OCI-LY1 (cell line): ENCODE measurements at regions not wholly inside any gene's neighbourhood (a gene's known extent, or its start where the extent isn't known, plus 50 kb on each side); places are given as distances from the start of the nearest gene placed in this dataset.

Experiments
- H2AFZ ChIP-seq: fragments of 200-600 bp; sonication (generic), shearing (Covaris generic); 2 replicates; pipeline ENCODE4 v1.6.0; 2014; ENCODE audit warnings: antibody characterized with exemption, mild to moderate bottlenecking, low read length
- H3F3A ChIP-seq: fragments of 200-600 bp; sonication (generic), shearing (Covaris generic); 2 replicates; pipeline ENCODE4 v1.6.0; 2014; ENCODE audit warnings: mild to moderate bottlenecking, antibody characterized with exemption, low read length, moderate library complexity; ENCODE audit not compliant: insufficient read depth
- H3K27ac ChIP-seq: fragments of 200-600 bp; sonication (generic); 2 replicates; pipeline ENCODE4 v1.5.1; 2014; ENCODE audit warnings: low read length, mixed run types, mild to moderate bottlenecking, low read depth; ENCODE audit not compliant: poor library complexity, severe bottlenecking
- H3K27me3 ChIP-seq: fragments of 200-600 bp; sonication (generic); 2 replicates; pipeline ENCODE4 v1.6.0; 2014; ENCODE audit warnings: antibody characterized with exemption, mild to moderate bottlenecking, low read length, moderate library complexity; ENCODE audit not compliant: insufficient read depth
- H3K36me3 ChIP-seq: fragments of 200-600 bp; sonication (generic); 2 replicates; pipeline ENCODE4 v1.6.1; 2014; ENCODE audit warnings: mild to moderate bottlenecking, antibody characterized with exemption, low read length, moderate library complexity, mixed read lengths; ENCODE audit not compliant: insufficient read depth
- H3K4me1 ChIP-seq: fragments of 200-600 bp; sonication (generic); 2 replicates; pipeline ENCODE4 v1.5.1; 2014; ENCODE audit warnings: mild to moderate bottlenecking, low read length, moderate library complexity; ENCODE audit not compliant: insufficient read depth, severe bottlenecking
- H3K4me2 ChIP-seq: fragments of 200-600 bp; sonication (generic), shearing (Covaris generic); 2 replicates; pipeline ENCODE4 v1.6.1; 2014; ENCODE audit warnings: low read length
- H3K4me3 ChIP-seq: fragments of 200-600 bp; sonication (generic); 2 replicates; pipeline ENCODE4 v1.5.1; 2014; ENCODE audit warnings: low read length, low read depth, mild to moderate bottlenecking, mixed read lengths; ENCODE audit not compliant: poor library complexity, severe bottlenecking
- H3K79me2 ChIP-seq: fragments of 200-600 bp; shearing (Covaris generic); 2 replicates; pipeline ENCODE4 v1.6.1; 2016; ENCODE audit warnings: mixed run types, low read length, mixed read lengths; ENCODE audit not compliant: insufficient read depth
- H3K9ac ChIP-seq: fragments of 200-600 bp; sonication (generic), shearing (Covaris generic); 2 replicates; pipeline ENCODE4 v1.6.1; 2014; ENCODE audit warnings: mild to moderate bottlenecking, low read length, mixed read lengths
- H3K9me2 ChIP-seq: fragments of 200-600 bp; sonication (generic), shearing (Covaris generic); 2 replicates; pipeline ENCODE4 v1.6.1; 2014; ENCODE audit warnings: low read depth, mild to moderate bottlenecking, low read length, mixed read lengths
- H3K9me3 ChIP-seq: fragments of 200-600 bp; shearing (Covaris generic); 2 replicates; pipeline ENCODE4 v1.6.1; 2014; ENCODE audit warnings: low read length, mixed read lengths
- H4K20me1 ChIP-seq: fragments of 200-600 bp; sonication (generic), shearing (Covaris generic); 2 replicates; pipeline ENCODE4 v1.6.0; 2016; ENCODE audit warnings: mild to moderate bottlenecking, low read length; ENCODE audit not compliant: insufficient read depth
- EZH2 ChIP-seq: fragments of 200-600 bp; sonication (generic), shearing (Covaris generic); IDR thresholded peaks from 2 replicates; pipeline ENCODE4 v1.8.0; 2017; ENCODE audit warnings: borderline replicate concordance, mixed run types, mild to moderate bottlenecking, antibody characterized with exemption, low read length, moderate library complexity, mixed read lengths
- TF ChIP-seq, protein P1 (sequence below): fragments of 200-600 bp; sonication (generic), shearing (Covaris generic); IDR thresholded peaks from 2 replicates; pipeline ENCODE4 v1.5.1; 2017; ENCODE audit warnings: mild to moderate bottlenecking, antibody characterized with exemption, low read length, moderate library complexity, mixed read lengths

DNA sequence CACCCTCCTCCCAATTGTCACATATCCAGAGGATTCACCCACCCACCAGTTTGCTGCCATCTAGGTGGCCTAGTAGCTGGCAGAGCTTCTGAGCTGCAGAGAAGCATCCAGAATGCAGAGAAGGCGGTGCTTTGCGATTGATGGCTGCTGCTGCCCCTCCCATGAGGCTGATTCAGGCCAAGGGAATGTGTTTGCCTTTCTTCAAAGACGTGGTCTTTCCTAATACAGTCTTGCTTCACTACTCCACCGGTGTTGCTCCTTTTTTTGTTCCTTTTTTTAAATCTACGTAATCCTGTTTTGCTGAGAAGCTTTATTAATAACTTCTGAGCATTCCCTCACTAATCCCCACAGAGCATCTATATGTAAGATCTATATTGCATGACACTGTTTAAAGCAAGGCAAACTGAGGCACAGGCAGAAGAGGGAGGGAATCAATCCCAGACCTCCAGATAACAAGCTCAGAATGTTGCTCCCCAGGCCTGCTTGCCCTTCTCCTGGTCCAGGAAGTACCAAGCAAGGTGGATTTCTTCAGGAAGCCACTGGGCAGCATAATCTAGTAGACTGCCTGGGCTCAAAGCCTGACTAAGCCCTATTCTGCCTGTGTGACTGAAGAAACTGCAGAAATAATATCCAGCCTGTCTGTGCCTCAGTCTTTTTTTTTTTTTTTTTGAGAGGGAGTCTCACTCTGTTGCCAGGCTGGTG, 275.5 kb upstream of the FMN2 start:
- Histone ChIP-seq H3K9me2 (no peaks in the 10 kb centered on the region), H3K27ac (no peak overlapping the region), H3K27me3 (no peaks in the 10 kb centered on the region), H3K9ac (no peak overlapping the region), H3K9me3 (no peaks in the 10 kb centered on the region), H3K4me2 (no peak overlapping the region), H4K20me1 (no peaks in the 10 kb centered on the region), H3K79me2 (no peaks in the 10 kb centered on the region), H3K36me3 (no peaks in the 10 kb centered on the region), H3F3A (no peaks in the 10 kb centered on the region), H2AFZ (no peak overlapping the region), H3K4me3 (no peak overlapping the region), H3K4me1 (no peaks in the 10 kb centered on the region)
- TF ChIP-seq EZH2 = no peak
- TF ChIP-seq, protein P1, sequence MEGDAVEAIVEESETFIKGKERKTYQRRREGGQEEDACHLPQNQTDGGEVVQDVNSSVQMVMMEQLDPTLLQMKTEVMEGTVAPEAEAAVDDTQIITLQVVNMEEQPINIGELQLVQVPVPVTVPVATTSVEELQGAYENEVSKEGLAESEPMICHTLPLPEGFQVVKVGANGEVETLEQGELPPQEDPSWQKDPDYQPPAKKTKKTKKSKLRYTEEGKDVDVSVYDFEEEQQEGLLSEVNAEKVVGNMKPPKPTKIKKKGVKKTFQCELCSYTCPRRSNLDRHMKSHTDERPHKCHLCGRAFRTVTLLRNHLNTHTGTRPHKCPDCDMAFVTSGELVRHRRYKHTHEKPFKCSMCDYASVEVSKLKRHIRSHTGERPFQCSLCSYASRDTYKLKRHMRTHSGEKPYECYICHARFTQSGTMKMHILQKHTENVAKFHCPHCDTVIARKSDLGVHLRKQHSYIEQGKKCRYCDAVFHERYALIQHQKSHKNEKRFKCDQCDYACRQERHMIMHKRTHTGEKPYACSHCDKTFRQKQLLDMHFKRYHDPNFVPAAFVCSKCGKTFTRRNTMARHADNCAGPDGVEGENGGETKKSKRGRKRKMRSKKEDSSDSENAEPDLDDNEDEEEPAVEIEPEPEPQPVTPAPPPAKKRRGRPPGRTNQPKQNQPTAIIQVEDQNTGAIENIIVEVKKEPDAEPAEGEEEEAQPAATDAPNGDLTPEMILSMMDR = no peak

DNA sequence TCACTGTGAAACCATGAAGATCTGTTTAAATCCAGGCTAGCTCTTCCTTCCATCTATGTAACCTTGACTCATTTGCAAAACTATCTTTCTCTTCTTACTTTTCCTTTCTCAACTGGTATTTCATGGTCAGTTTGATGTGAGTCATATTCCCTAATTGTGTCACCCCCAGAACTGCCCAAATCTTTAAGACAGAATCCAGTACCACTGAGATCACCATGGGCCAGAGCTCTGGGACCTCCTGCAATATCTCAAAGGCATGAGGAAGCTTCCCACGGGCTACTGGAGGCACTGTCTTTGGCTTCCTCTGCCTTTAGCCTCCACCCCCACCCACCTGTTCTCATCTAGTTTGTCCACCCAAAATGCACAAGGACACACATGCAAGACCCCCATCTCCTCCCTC, 274.4 kb upstream of the FMN2 start:
- Histone ChIP-seq H3K9me3 (no peaks in the 10 kb centered on the region), H3K9me2 (no peaks in the 10 kb centered on the region), H4K20me1 (no peaks in the 10 kb centered on the region), H3F3A (no peaks in the 10 kb centered on the region), H3K27me3 (no peaks in the 10 kb centered on the region), H3K36me3 (no peaks in the 10 kb centered on the region), H3K27ac (no peak overlapping the region), H3K4me3 (no peak overlapping the region), H3K4me2 (no peak overlapping the region), H2AFZ (no peak overlapping the region), H3K9ac (no peak overlapping the region), H3K4me1 (no peaks in the 10 kb centered on the region), H3K79me2 (no peaks in the 10 kb centered on the region)
- TF ChIP-seq, protein P1 = no peak
- TF ChIP-seq EZH2 = no peak

DNA sequence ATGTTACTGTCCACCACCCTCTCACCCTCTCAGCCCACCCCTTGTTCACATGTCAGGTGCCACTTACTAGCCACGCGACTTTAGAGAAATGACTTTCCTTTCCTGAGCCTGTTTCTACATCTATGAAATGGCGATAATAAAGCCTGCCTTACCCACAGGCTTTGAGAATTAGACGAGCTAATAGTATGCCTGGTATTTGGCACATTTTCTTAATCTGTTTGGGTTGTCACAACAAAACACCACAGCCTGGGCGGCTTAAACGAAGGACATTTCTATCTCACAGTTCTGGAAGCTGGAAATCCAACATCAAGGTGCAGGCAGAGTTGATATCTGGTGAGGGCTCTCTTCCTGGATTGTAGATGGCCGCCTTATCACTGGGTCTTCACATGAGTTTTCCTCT, 273.9 kb upstream of the FMN2 start:
- no peak for TF ChIP-seq EZH2
- TF ChIP-seq, protein P1 = no peak

More for the DNA sequence above, 273.9 kb upstream of the FMN2 start:
- Histone ChIP-seq H3K9ac (no peak overlapping the region), H3K9me3 (no peaks in the 10 kb centered on the region), H3K27ac (no peak overlapping the region), H3K79me2 (no peaks in the 10 kb centered on the region), H3K9me2 (no peaks in the 10 kb centered on the region), H3K4me2 (no peak overlapping the region), H3K4me3 (no peak overlapping the region), H3K27me3 (no peaks in the 10 kb centered on the region), H3K36me3 (no peaks in the 10 kb centered on the region), H3F3A (no peaks in the 10 kb centered on the region), H4K20me1 (no peaks in the 10 kb centered on the region), H3K4me1 (no peaks in the 10 kb centered on the region), H2AFZ (no peak overlapping the region)
